ELR (cell line): ENCODE measurements at regions not wholly inside any gene's neighbourhood (a gene's known extent, or its start where the extent isn't known, plus 50 kb on each side); places are given as distances from the start of the nearest gene placed in this dataset.
"Not testable (repeated sequence)": the region's sequence is repeated elsewhere in the genome, so short reads cannot be mapped to it uniquely, and the experiment has no call there.

ENCODE experiments used
- DNase-seq: peaks from one replicate; pipeline ENCODE4 v3.0.0-alpha.2; 2015; ENCODE audit warnings: low read depth

DNA sequence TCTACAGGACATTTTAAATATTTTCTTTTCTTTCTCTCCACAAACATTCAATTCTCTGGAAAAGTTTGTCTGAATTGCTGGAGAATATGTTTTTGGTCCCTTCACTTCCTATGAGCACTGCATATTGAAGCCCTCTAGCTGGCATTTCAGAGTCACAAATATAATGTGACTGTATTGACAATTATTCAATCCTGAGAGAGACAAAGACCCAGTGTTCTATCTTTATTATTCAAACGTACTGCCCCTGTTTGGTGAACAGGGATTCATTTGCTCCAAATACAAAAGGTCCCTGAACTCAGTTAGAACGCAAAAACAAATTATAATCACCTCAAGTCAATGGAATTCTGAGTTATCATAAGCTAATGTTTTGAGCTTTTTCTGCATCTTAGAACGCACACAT is 173.1 kb upstream of the CDIN1 start:
- DNase-seq = no peak

DNA sequence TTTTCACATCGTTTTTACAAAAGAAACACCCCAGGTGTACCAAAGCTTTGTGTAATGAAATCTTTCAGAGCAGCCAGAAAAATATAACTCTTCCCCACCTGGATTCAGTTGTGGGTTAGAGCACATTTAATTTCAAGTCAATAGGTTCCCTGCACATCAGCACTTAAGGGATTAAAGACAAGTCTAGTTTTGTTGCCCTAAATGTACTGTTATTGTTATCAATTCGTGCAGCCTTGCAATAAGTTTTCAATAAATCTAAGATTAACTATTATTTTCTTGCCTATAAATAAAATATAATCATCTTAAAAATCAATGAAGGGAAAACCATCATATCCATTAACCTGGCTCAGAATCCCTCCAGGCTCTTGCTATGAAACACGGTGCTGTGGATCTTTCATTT is 172.5 kb upstream of the CDIN1 start:
- no peak for DNase-seq

DNA sequence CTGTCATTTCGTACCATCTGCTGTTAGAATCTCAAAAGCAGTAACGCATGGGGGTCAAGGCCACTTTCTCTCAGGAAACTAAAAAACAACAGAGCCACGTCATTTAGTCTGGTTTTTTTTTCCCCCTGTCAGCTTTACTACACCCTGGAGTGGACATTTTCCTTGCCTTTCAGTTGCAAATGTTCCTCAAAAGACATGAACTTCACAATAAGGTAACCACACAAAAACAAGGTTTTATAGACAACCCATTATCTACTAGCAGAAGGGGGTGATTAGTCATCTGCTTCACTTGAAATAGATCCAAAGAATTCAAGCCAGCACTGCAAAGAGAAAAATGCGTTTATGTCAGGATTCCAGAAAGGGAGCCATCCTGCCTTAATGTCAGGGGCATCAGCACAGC is 171.8 kb upstream of the CDIN1 start:
- peak; percentile 65 for DNase-seq

DNA sequence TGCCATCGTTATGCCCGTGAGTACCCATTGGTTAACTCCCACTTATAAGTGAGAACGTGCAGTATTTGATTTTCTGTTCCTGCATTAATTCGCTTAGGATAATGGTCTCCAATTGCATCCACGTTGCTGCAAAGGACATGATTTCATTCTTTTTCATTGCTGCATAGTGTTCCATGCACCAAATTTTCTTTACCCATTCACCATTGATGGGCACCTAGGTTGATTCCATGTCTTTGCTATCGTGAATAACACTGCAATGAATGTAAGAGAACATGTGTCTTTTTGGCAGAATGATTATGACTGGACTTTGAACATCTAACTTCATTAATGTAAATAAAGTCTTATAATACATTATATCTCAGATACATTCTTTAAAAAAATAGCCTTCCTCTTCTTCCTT is 169.6 kb upstream of the CDIN1 start:
- no peak for DNase-seq

DNA sequence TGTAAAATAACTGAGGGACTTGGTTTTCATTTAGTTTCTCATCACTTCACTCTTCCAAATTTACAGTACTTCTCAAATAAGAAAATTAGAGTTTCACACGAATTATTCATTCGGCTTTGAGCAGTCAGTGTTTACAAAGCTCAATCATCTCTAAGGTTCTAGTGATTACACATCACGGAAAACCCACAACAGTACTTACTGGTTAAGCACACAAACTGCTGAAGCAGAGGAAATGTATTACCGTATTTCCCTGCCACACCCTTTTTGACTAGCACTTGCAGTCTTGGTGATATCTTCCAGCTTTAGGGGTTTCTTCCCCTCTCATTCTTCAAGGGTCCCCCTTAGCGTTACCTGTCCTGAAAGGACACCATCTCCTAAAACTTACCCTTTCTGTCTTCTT is 164.8 kb upstream of the CDIN1 start:
- DNase-seq = peak; percentile 53

DNA sequence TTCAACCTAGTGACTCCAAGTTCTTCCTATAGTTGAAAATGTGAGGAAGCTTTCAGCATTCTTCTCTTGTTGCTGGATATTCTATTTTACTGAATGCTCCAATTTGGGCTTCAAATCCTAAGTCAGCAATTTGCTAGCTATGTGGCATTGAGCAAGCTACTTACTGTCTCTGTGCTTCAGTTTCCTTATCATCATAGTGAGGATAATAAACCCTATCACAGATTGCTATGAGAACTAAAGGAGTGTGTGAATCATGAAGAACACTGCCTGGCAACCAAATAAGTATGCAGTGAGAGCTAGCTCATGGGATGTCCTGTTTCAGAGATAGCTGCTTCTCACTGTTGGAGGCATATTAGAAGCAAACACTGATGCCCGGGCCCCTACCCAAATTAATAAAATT is 163.8 kb upstream of the CDIN1 start:
- peak; percentile 69 for DNase-seq

DNA sequence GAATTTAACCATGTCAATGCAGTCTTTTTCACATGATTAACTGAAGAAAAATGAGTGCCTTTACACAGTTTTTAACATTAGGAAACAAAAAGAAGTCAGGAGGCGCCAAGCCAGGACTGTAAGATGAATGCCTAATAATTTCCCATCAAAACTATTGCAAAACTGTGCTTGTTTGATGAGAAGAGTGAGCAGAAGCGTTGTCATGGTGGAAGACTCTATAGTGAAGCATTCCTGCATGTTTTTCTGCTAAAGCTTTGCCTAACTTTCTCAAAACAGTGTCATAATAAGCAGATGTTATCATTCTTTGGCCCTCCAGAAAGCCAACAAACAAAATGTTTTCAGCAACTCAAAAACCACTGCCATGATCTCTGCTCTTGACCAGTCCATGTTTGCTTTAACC is 156.8 kb upstream of the CDIN1 start:
- no peak for DNase-seq

DNA sequence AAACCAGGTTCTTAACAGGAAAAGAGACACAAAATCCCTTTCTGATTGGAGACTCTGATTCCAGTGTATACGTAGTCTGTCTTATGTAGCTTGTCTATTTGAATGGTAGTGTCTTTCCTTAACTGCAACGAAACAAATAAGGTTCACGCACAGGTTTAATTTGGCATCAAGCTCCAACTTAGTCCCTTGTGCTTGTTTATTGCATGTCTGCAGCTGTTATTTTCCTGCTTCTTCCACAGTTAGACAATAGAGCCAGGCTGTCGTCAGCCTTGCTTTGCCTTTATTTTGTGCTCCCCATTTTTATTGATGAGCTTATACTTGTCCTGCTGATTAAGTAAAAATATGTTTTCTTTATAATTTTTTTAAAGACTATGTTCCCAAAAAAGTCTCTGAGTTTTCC is 152.7 kb upstream of the CDIN1 start:
- DNase-seq = no peak

DNA sequence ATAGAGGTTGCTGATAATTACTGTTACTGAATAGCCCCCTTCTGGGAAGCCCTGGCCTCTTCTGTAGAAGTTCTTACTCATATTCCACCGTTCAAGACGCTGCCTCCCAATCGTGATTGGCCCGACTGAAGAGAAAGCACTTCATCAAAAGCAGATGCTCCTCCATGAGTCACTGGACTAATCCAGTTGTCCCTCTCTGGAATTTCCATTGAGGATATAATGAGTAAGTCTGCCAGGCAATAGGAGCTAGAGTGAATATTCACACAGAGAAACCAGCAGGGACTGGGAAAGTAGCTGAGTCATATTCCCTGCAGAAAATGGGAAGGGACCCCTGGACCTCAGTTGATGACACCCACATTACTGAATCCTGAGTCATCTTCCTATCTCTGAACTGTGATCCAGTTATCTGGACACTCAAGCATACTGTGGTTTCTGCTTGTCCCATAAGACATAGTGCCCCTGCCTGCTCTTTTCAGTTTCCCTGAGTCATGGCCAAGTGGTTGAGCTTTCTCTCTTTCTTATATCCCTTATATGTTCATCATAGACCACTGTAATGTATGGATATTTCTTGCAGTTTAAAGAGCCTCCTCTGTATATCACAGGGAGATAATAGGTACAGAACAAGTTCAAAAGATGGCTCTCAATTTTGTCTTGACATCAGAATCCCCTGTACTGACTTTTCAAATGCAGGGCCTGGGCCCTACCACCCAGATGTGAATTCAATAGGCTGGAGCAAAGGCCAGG is 151.2 kb upstream of the CDIN1 start:
- peak; percentile 100 for DNase-seq

DNA sequence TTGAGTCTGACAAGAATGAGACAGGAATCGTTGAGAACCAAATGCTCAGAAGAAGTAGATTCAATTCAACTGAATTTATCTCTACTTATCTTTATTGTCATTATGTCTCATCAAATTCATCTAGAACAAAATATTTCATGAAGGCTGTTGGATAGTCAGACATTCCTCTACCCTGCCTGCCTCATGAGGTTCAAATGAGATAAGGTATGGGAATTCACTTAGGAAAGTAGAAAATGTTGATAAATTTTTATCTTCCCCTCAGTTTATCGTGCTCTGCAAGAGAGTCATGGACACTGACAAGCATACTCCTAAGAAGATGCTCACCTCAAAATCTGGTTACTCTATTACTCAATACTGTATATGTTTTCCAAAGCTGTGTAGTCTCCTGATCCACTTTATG is 149.7 kb upstream of the CDIN1 start:
- DNase-seq = no peak

DNA sequence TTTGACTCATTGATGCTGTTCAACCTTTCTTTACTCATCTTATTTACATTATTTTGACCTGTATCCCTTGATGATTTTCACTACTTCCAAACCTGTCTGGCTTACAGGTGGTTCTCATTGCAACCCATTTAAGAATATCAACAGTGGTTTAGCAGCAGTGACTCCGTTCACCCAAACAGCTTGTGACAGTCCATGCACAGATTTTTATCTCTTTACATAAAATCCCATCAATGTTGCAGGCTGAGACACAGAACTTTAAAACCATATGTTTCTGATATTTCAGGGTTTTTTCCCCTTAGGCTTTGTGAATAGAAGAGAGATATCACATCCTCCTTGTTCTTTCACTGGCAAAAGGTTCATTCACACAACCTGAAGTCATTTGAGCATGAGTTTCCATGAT is 149.1 kb upstream of the CDIN1 start:
- no peak for DNase-seq

DNA sequence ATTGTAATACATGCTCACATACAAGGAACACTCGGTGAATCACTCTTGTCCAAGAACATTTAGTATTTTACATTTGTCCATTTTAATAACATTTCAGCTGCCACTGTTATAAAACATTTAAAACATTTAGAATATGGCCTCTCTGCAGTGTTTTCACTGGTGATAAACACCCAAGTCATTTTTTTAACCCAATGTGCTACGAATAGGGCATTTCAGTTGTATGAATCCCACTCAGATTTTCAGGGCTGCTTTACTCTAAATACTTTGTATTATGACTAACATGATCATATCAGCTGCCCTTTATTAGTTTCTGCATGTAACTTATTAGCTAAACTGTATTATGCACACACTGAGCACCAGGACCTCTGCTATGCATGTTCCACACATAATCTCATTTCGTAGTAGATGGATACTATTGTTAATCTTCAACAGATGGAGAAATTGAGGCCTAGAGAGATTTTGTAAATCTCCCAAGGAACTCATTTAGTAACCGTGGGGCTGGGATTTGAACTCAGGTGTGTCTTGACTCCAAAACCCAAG is 148.6 kb upstream of the CDIN1 start:
- DNase-seq = peak; percentile 30

DNA sequence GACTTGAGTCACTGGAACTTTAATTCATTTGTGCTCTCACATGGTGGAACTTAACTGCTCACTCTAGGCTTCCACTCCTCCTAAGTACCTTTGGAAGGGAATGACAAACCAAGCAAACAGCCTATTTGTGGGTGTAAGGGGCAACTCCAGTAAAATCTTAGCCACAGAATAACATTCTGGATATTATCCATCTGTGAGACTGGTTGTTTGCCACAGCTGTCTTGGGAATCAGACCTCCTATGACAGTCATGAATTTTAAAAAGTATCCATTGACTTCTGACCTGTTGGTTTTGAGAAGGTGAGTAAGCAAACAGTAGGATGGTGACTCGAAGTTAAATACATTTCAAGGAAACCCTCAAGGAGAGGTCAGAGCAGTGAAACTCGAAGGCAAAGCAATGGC is 147.3 kb upstream of the CDIN1 start:
- peak; percentile 84 for DNase-seq

DNA sequence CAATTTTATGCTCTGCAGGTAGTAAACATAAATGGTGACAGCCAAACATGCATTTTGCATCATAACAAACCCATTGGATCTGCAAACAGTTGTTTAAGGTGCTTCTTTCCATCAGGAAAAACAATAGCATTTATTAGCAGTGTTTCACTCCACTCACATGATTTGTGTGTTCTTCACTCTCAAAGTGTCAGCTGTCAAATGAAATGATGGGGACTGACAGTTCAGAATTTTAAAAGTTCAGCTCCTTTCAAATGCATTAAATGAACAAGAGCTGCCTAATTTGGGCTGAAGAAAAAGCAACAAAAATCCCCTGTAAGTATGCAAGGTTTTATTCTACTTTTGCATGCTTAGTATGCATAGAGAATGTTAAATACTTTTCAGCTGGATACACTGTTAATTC is 145.2 kb upstream of the CDIN1 start:
- no peak for DNase-seq

DNA sequence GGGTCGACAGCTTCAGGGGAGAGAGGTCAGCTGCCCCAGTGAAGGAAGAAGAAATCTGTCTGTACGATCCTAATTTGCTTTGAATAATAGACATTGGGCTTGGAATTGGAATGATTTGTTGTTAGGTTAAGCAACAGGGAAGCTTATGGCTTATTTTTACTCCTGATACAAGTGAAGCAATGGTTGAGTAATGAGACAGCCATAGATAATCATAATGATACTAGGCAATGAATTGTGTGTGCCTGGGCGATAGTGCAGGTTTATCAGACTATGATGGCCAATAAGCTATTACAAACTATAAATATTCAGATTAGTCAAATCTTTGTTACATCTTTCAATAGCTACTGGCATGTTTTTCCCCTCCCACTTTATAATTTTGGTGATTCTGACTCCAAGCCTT is 140.9 kb upstream of the CDIN1 start:
- DNase-seq = no peak

DNA sequence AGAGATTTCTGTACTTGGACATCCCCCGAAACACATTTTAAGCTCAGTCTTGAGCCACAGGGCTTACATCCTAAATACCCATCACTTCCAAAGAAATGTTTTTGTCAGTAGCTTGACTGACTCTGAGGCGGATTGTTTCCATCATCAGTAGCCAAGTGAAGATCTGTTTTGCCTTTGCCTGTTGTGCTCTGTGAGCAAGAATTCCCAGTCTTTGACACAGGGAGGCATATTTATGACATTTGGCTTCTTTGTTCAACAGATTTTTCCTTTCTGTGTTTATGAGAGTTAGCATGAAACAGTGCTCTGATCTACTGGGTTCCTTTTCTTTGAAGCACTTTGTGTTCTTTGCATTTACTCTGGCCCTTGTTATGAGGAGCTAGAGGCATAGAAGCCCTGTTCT is 132.1 kb upstream of the CDIN1 start:
- DNase-seq = no peak

DNA sequence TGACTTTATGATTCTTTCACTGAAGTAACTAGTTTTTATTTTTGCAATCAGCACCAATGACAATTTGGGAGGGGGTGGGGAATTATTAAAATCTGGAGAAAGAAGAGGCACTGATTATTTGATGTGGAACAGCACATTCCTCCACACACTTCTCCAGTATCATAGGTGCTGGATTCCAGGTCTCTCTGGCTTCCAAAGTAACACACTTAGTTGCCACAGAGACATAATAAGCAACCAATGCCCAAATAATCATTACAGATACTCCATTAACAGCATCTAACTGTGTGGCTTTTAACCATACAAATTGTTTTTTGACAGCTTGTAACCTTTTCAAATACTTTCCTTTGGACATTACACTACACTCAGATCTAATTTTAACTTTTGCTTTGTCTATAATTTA is 131.0 kb upstream of the CDIN1 start:
- no peak for DNase-seq

DNA sequence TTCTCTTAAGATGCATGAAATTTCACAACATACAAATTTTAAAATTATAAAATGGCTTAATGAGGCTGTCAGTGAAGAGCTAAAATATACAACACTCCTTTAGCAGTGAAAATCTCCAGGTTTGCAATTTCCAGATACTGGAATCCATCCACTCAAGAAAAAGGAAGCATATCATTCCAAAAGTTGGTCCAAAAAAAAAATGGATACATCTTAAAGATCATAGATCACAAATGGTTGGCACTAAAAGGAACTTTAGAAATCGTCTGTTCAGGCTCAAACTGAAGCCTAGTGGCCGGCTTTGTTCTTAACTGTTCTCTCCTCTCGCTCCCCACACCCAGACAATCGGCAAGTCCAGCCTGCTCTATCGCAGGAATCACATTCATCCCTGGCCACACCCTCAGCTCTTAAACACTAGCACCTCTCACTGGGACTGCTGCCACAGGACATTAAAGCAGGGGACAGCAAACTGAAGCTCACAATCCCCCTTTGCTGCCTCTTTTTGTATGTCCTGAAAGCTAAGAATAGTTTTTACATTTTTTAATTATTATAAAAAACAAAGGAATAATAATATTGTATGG is 130.3 kb upstream of the CDIN1 start:
- no peak for DNase-seq

DNA sequence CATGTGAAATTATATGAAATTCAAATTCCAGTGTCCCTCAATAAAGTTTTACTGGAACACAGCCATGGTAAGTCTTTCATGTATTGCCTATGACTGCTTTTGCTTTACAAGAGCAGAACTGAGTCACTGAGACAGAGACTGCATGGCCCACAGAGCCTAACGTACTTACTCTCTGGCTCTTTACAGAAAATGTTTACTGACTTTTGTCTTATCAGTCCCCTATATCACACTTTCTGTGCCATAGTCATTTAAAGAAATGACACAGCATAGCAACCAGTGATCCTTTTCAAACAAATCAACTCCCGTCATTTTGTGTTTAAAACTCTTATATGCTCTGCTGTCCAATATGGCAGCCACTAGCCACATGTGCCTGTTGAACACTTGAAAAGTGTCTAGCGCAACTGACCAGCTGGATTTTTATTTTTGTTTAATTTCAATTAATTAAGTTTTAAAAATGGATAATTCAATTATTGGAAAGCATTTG is 129.7 kb upstream of the CDIN1 start:
- DNase-seq = no peak

DNA sequence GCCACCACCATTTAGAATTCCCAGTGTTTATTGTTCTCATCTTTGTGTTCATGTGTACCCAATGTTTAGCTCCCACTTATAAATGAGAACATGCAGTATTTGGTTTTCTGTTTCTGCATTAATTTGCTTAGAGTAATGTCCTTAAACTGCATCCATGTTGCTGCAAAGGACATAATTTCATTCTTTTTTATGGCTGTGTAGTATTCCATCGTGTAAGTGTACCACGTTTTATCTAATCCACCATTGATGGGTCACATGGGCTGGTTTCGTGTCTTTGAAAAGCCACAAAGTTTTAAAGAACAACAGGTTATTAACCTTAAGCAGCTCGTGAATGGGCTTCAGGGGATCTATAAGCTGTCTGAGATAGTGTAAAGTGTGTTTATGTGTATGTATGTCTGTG is 125.2 kb upstream of the CDIN1 start:
- not testable (repeated sequence) for DNase-seq

DNA sequence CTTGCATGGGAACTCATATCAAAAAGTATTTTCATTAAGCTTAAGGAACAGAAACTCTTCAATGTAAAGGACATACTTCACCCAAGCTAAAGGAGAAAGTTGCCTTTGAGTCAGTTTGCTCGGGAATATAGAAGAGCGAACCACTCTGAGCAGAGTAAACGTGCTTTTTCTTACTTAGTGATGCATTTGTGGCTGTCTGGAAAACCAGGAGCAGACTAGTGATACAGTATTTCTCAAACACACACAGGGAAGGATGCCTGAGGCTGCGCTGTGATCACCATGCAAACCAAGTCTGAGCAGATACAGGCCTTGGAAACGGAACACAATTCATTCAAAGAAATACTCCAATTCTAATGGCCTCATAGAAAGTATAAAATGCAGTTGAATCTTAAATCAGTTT is 121.0 kb upstream of the CDIN1 start:
- no peak for DNase-seq

DNA sequence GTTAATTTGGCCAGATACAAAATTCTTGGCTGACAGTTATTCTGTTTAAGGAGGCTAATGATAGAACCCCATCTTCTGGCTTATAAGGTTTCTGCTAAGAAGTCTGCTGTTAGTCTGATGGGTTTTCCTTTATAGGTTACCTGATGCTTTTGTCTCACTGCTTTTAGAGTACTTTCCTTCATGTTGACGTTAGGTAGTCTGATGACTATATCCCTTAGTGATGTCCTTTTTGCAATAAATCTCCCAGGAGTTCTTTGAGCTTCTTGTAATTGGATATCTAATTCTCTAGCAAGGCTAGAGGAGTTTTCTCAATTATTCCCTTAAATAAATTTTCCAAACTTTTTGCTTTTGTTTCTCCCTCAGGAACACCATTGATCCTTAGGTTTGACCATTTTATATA is 114.1 kb upstream of the CDIN1 start:
- DNase-seq = no peak

DNA sequence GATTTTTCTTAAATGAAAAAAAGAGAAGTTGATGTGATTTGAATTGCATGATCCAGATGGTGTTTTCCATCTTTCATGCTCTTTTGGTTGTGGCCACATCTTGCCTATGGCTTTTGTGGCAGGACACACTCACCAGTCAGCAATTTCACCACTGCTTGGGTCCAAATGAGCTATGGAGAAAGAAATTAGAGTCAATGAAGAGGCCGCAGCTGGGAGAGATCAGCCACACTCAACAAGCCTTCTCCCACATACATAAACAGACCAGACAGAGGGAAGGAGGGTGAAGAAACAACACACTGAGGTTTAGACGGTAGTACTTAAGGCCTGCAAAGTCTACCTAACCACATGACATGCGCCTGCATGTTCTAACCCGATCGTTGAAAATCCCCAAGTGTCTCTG is 110.7 kb upstream of the CDIN1 start:
- peak; percentile 53 for DNase-seq
